Neural cell (in vitro differentiated cells): ENCODE measurements at regions not wholly inside any gene's neighbourhood (a gene's known extent, or its start where the extent isn't known, plus 50 kb on each side); places are given as distances from the start of the nearest gene placed in this dataset.

Experiments
- H2AFZ ChIP-seq: fragments of 200-600, 300-800 bp; sonication (generic), shearing (Covaris generic); 2 replicates; pipeline ENCODE4 v1.6.0; 2014; ENCODE audit warnings: low read depth, mild to moderate bottlenecking, antibody characterized with exemption, low read length, moderate library complexity
- H3F3A ChIP-seq: fragments of 200-600 bp; shearing (Covaris generic); 2 replicates; pipeline ENCODE4 v1.6.1; 2016; ENCODE audit warnings: mild to moderate bottlenecking, moderate library complexity, mixed read lengths, antibody characterized with exemption, low read length; ENCODE audit not compliant: insufficient read depth, poor library complexity, severe bottlenecking
- H3K27ac ChIP-seq: fragments of 200-600, 300-800 bp; sonication (generic), shearing (Covaris generic); 2 replicates; pipeline ENCODE4 v1.5.1; 2014; ENCODE audit warnings: mild to moderate bottlenecking, low read length, moderate library complexity
- H3K27me3 ChIP-seq: fragments of 300-800, 200-600 bp; sonication (generic), shearing (Covaris generic); 2 replicates; pipeline ENCODE4 v1.6.0; 2014; ENCODE audit warnings: mild to moderate bottlenecking, low read depth, low read length, moderate library complexity; ENCODE audit not compliant: insufficient read depth
- H3K36me3 ChIP-seq: fragments of 300-800, 200-600 bp; sonication (generic), shearing (Covaris generic); 2 replicates; pipeline ENCODE4 v1.5.1; 2014; ENCODE audit warnings: mild to moderate bottlenecking, antibody characterized with exemption, low read length, moderate library complexity; ENCODE audit not compliant: insufficient read depth
- H3K4me2 ChIP-seq: fragments of 300-800, 200-600 bp; sonication (generic), shearing (Covaris generic); 2 replicates; pipeline ENCODE4 v1.6.0; 2014; ENCODE audit warnings: mild to moderate bottlenecking, low read length
- H3K4me3 ChIP-seq: fragments of 300-800, 200-600 bp; sonication (generic), shearing (Covaris generic); 2 replicates; pipeline ENCODE4 v1.5.1; 2014; ENCODE audit warnings: mild to moderate bottlenecking, low read length, moderate library complexity
- H3K79me2 ChIP-seq: fragments of 200-600 bp; shearing (Covaris generic); replicated peaks from 2 replicates; pipeline ENCODE4 v1.6.0; 2014; ENCODE audit warnings: mild to moderate bottlenecking, low read length, moderate library complexity; ENCODE audit not compliant: insufficient read depth
- H3K9ac ChIP-seq: fragments of 300-800, 200-600 bp; sonication (generic), shearing (Covaris generic); 2 replicates; pipeline ENCODE4 v1.6.1; 2016; ENCODE audit warnings: mild to moderate bottlenecking, low read length, mixed read lengths
- H3K9me2 ChIP-seq: fragments of 200-600 bp; shearing (Covaris generic); 2 replicates; pipeline ENCODE4 v1.6.1; 2016; ENCODE audit warnings: mild to moderate bottlenecking, low read length, mixed read lengths; ENCODE audit not compliant: insufficient read depth
- H3K9me3 ChIP-seq: fragments of 200-600, 300-800 bp; sonication (generic), shearing (Covaris generic); 2 replicates; pipeline ENCODE4 v1.6.1; 2016; ENCODE audit warnings: mild to moderate bottlenecking, mixed run types, low read length, moderate library complexity, mixed read lengths
- H4K20me1 ChIP-seq: fragments of 200-600 bp; shearing (Covaris generic); 2 replicates; pipeline ENCODE4 v1.6.1; 2016; ENCODE audit warnings: mild to moderate bottlenecking, mixed run types; ENCODE audit not compliant: insufficient read depth
- CTCF ChIP-seq: fragments of 450-650 bp; IDR thresholded peaks from 2 replicates; pipeline ENCODE4 v1.5.1; 2014; ENCODE audit warnings: antibody characterized with exemption, mild to moderate bottlenecking, moderate library complexity; ENCODE audit not compliant: poor library complexity, severe bottlenecking
- EP300 ChIP-seq: fragments of 450-650 bp; conservative IDR thresholded peaks from 2 replicates; pipeline ENCODE4 v1.6.1; 2014; ENCODE audit warnings: antibody characterized with exemption, mild to moderate bottlenecking, moderate library complexity; ENCODE audit not compliant: poor library complexity, severe bottlenecking
- EZH2 ChIP-seq: fragments of 200-600, 300-800 bp; shearing (Covaris generic), sonication (generic); IDR thresholded peaks from 2 replicates; pipeline ENCODE4 v1.6.1; 2014; ENCODE audit warnings: antibody characterized with exemption, low read length, borderline replicate concordance, mild to moderate bottlenecking; ENCODE audit not compliant: insufficient read depth, poor library complexity, severe bottlenecking
- MXI1 ChIP-seq: fragments of 450-650 bp; conservative IDR thresholded peaks from 2 replicates; pipeline ENCODE4 v1.6.1; 2014; ENCODE audit warnings: antibody characterized with exemption, mild to moderate bottlenecking; ENCODE audit not compliant: poor library complexity, severe bottlenecking
- POLR2AphosphoS5 ChIP-seq: IDR thresholded peaks from 2 replicates; pipeline ENCODE4 v1.6.1; 2012
- RAD21 ChIP-seq: fragments of 450-650 bp; conservative IDR thresholded peaks from 2 replicates; pipeline ENCODE4 v1.6.1; 2014; ENCODE audit warnings: antibody characterized with exemption, mild to moderate bottlenecking, moderate library complexity
- REST ChIP-seq: IDR thresholded peaks from 2 replicates; pipeline ENCODE4 v1.6.1; 2012; ENCODE audit warnings: borderline replicate concordance
- SMC3 ChIP-seq: fragments of 450-650 bp; conservative IDR thresholded peaks from 2 replicates; pipeline ENCODE4 v1.6.1; 2014; ENCODE audit warnings: antibody characterized with exemption, mild to moderate bottlenecking, moderate library complexity; ENCODE audit not compliant: poor library complexity
- TAF1 ChIP-seq: IDR thresholded peaks from 2 replicates; pipeline ENCODE4 v1.6.1; 2012; ENCODE audit warnings: low read depth

GRCh38 chr15:96574782-96575181, 244.3 kb downstream of the NR2F2 start:
- Histone ChIP-seq H3K36me3 (no peaks in the 10 kb centered on the region), H4K20me1 (no peaks in the 10 kb centered on the region), H3K4me3 (no peak overlapping the region), H3K9ac (no peak overlapping the region), H3K9me3 (no peaks in the 10 kb centered on the region), H3K27ac (no peak overlapping the region), H3F3A (no peaks in the 10 kb centered on the region), H2AFZ (no peak overlapping the region), H3K79me2 (no peaks in the 10 kb centered on the region), H3K4me2 (no peak overlapping the region), H3K9me2 (no peaks in the 10 kb centered on the region), H3K27me3 (peaks cover 3% of the 10 kb centered on the region)
- TF ChIP-seq TAF1 = no peak
- TF ChIP-seq CTCF = no peak
- no peak for TF ChIP-seq REST
- no peak for TF ChIP-seq RAD21
- no peak for TF ChIP-seq EP300
- TF ChIP-seq EZH2 = no peak
- no peak for TF ChIP-seq POLR2AphosphoS5
- TF ChIP-seq MXI1 = no peak
- no peak for TF ChIP-seq SMC3

- no peak overlapping the region for H3K4me3 ChIP-seq
- TF ChIP-seq TAF1 (no peak), MXI1 (no peak), POLR2AphosphoS5 (no peak), EZH2 (no peak), EP300 (no peak), CTCF (no peak), REST (no peak), SMC3 (no peak), RAD21 (no peak)
- H2AFZ ChIP-seq = no peak overlapping the region
- no peaks in the 10 kb centered on the region for H4K20me1 ChIP-seq
- no peak overlapping the region for H3K27ac ChIP-seq
- H3K36me3 ChIP-seq = no peaks in the 10 kb centered on the region
- H3K9ac ChIP-seq = no peak overlapping the region
- no peaks in the 10 kb centered on the region for H3K9me2 ChIP-seq
- H3K9me3 ChIP-seq = no peaks in the 10 kb centered on the region
- H3F3A ChIP-seq = no peaks in the 10 kb centered on the region
- H3K4me2 ChIP-seq = no peak overlapping the region
- peaks cover 3% of the 10 kb centered on the region for H3K27me3 ChIP-seq
- no peaks in the 10 kb centered on the region for H3K79me2 ChIP-seq
Measured at GRCh38 chr15:96576596-96576995, 246.1 kb downstream of the NR2F2 start.
